Esophagus squamous epithelium (tissue), 4 donors: ENCODE measurements at regions not wholly inside any gene's neighbourhood (a gene's known extent, or its start where the extent isn't known, plus 50 kb on each side); places are given as distances from the start of the nearest gene placed in this dataset.

Experiments
- POLR2A ChIP-seq, 4 donors: fragments of 450-650 bp; IDR thresholded peaks; one replicate each; pipeline ENCODE4 v1.6.1; 2017; ENCODE audit warnings: antibody characterized with exemption in 4 of 4, mild to moderate bottlenecking in 4 of 4, moderate library complexity in 3 of 4
- TF ChIP-seq, protein P1 (sequence below), 6 experiments: fragments of 450-650 bp in 4 of 6; fragments of 200-600 bp in 2 of 6; sonication (generic) in 2 of 6; IDR thresholded peaks; one replicate each; pipeline ENCODE4 v1.5.1; 2016 to 2019; ENCODE audit warnings: antibody characterized with exemption in 6 of 6, mild to moderate bottlenecking in 4 of 6, moderate library complexity in 4 of 6

DNA sequence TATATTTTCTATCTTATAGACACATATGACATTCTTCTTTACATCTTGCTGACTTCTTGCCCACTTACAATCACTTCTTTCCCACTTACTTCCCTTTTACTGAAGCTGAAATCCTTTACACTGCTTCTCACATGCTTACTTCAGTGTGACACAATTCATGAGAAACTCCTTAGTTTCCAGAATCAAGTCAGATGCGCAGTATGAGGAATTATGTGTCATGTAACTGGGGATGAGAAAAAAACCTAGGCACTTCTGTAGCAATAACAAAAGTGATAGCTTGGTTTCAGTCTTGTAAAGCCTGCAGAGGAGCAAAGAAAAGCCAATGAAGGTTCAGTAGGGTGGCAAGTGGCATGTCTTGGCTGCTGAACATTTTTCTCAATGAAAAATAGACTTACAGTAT, 566.2 kb upstream of the RGS18 start:
- TF ChIP-seq, protein P1, sequence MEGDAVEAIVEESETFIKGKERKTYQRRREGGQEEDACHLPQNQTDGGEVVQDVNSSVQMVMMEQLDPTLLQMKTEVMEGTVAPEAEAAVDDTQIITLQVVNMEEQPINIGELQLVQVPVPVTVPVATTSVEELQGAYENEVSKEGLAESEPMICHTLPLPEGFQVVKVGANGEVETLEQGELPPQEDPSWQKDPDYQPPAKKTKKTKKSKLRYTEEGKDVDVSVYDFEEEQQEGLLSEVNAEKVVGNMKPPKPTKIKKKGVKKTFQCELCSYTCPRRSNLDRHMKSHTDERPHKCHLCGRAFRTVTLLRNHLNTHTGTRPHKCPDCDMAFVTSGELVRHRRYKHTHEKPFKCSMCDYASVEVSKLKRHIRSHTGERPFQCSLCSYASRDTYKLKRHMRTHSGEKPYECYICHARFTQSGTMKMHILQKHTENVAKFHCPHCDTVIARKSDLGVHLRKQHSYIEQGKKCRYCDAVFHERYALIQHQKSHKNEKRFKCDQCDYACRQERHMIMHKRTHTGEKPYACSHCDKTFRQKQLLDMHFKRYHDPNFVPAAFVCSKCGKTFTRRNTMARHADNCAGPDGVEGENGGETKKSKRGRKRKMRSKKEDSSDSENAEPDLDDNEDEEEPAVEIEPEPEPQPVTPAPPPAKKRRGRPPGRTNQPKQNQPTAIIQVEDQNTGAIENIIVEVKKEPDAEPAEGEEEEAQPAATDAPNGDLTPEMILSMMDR (IDR thresholded peaks at IDR 0.05) = no peak
- TF ChIP-seq POLR2A (IDR thresholded peaks at IDR 0.05) = no peak
